ENCODE measurements at regions not wholly inside any gene's neighbourhood (a gene's known extent, or its start where the extent isn't known, plus 50 kb on each side); places are given as distances from the start of the nearest gene placed in this dataset.

- Histone ChIP-seq H3K18ac (ENCODE audit: insufficient read length, low read depth, low read length) (no peak overlapping the region), H3K9ac (ENCODE audit: extremely low read depth, insufficient read length, low read length) (no peak overlapping the region), H3K14ac (ENCODE audit: insufficient read depth, low read length) (no peak overlapping the region), H3K23me2 (ENCODE audit: insufficient read length, low read depth, low read length, poor library complexity, severe bottlenecking) (no peaks in the 10 kb centered on the region), H2BK12ac (ENCODE audit: insufficient read length, low read depth, low read length) (no peak overlapping the region), H3K4me2 (ENCODE audit: insufficient read depth, insufficient read length, low read length) (no peak overlapping the region), H2AFZ (ENCODE audit: low read length) (no peak overlapping the region), H2BK120ac (ENCODE audit: low read depth, low read length, poor library complexity, severe bottlenecking) (no peak overlapping the region), H3T11ph (ENCODE audit: low read length) (no peak overlapping the region), H3K9me3 (ENCODE audit: control insufficient read depth, low read depth, low read length) (no peaks in the 10 kb centered on the region), H3K27me3 (ENCODE audit: insufficient read depth, low read length) (no peaks in the 10 kb centered on the region), H4K8ac (replicated peaks; ENCODE audit: insufficient read length, low read depth, low read length) (no peak overlapping the region), H3K79me1 (ENCODE audit: insufficient read depth, low read depth, low read length, poor library complexity, severe bottlenecking) (no peaks in the 10 kb centered on the region), H2AK5ac (ENCODE audit: insufficient read length, low read length) (no peak overlapping the region), H2BK5ac (ENCODE audit: insufficient read length, low read length) (no peak overlapping the region), H2BK15ac (ENCODE audit: low read depth, low read length) (no peak overlapping the region), H3K23ac (ENCODE audit: insufficient read length, low read depth, low read length) (no peak overlapping the region), H2BK20ac (ENCODE audit: low read depth, low read length, poor library complexity, severe bottlenecking) (no peak overlapping the region), H4K20me1 (ENCODE audit: control insufficient read depth, insufficient read depth, insufficient read length) (no peaks in the 10 kb centered on the region), H4K91ac (ENCODE audit: insufficient read length, low read depth, low read length) (no peak overlapping the region), H3K56ac (ENCODE audit: insufficient read length, low read depth, low read length) (no peak overlapping the region), H3K79me2 (ENCODE audit: insufficient read depth, low read length) (no peaks in the 10 kb centered on the region), H3K4ac (ENCODE audit: low read depth, low read length) (no peak overlapping the region), H4K5ac (ENCODE audit: insufficient read length, low read depth, low read length) (no peak overlapping the region), H3K4me1 (ENCODE audit: insufficient read depth, low read length) (no peaks in the 10 kb centered on the region), H3K27ac (ENCODE audit: insufficient read length, low read depth, low read length) (no peak overlapping the region)
- Mint-ChIP-seq H3K27ac (no peak overlapping the region), H3K4me3 (no peak overlapping the region), H3K9me3 (no peaks in the 10 kb centered on the region), H3K27me3 (ENCODE audit: low read depth) (no peaks in the 10 kb centered on the region), H3K4me1 (no peaks in the 10 kb centered on the region), H3K36me3 (ENCODE audit: insufficient read depth in 1 of 3, low read depth in 3 of 3) (no peaks in the 10 kb centered on the region; a peak in 1 of 7 replicates)
- no peak for TF ChIP-seq CTCF (conservative IDR thresholded peaks at IDR 0.05)
- WGBS (ENCODE audit: extremely low coverage, insufficient read length, low lambda C conversion rate) = no CpG with 5 or more reads among the region's 1 CpG
- DNase-seq = no peak
Measured at GRCh38 chr3:152121270-152121636, 147.5 kb upstream of the MBNL1 start.

All from H9 (cell line).